Right lobe of liver (tissue), 6 donors: ENCODE measurements at regions not wholly inside any gene's neighbourhood (a gene's known extent, or its start where the extent isn't known, plus 50 kb on each side); places are given as distances from the start of the nearest gene placed in this dataset.

Source experiments
- ATAC-seq, 4 donors: fragments of 200-7000 bp; cut with Tn5 transposase; one replicate each; pipeline ENCODE4 v1.9.1; 2020; ENCODE audit warnings: mild to moderate bottlenecking in 4 of 4, moderate library complexity in 4 of 4
- DNase-seq, 3 donors: peaks; one replicate each; pipeline ENCODE4 v3.0.0-alpha.2; 2020
- H3K27ac ChIP-seq, 3 donors: fragments of 200-600 bp; one replicate each; pipeline ENCODE4 v1.8.0; 2022
- H3K27me3 ChIP-seq, 2 donors: fragments of 200-600 bp; one replicate each; pipeline ENCODE4 v1.8.0; 2022
- H3K36me3 ChIP-seq, 4 donors: fragments of 200-600 bp; sonication (generic) in 1 of 4; one replicate each; pipeline versions ENCODE4 v1.5.1 to v1.8.0; 2017 to 2022; ENCODE audit warnings: control low read depth in 1 of 4
- H3K4me1 ChIP-seq, 4 donors: fragments of 200-600 bp; sonication (generic) in 1 of 4; one replicate each; pipeline versions ENCODE4 v1.5.1 to v1.8.0; 2017 to 2022; ENCODE audit warnings: control low read depth in 1 of 4
- H3K4me3 ChIP-seq, 3 donors: fragments of 200-600 bp; one replicate each; pipeline ENCODE4 v1.8.0; 2022
- H3K9me3 ChIP-seq, 4 donors: fragments of 200-600 bp; sonication (generic) in 1 of 4; one replicate each; pipeline versions ENCODE4 v1.5.1 to v1.8.0; 2017 to 2022; ENCODE audit warnings: control low read depth in 1 of 4
- POLR2A ChIP-seq: fragments of 450-650 bp; IDR thresholded peaks from one replicate; pipeline ENCODE4 v1.6.1; 2017; ENCODE audit warnings: antibody characterized with exemption, mild to moderate bottlenecking
- WGBS: methylation state at CpG from one replicate; pipeline ENCODE4 v1.1.6; 2018; ENCODE audit warnings: low coverage, low lambda C conversion rate; ENCODE audit not compliant: insufficient coverage; ENCODE audit errors: missing lambda C conversion rate; 5-methylcytosine and 5-hydroxymethylcytosine counted together
- intact Hi-C, 2 donors: fragments of 100-400 bp; cut with DNase I; formaldehyde crosslinking; loops; one replicate each; pipeline versions ENCODE4 v1.11.2 to v1.14.1; 2022
- TF ChIP-seq, protein P1 (sequence below), 4 donors: fragments of 200-600 bp in 3 of 4; fragments of 450-650 bp in 1 of 4; IDR thresholded peaks; one replicate each; pipeline versions ENCODE4 v1.5.1 to v1.8.0; 2016 to 2022; ENCODE audit warnings: antibody characterized with exemption in 4 of 4, mild to moderate bottlenecking in 2 of 4
- donor health status: DM: no; HTN: yes; CAD: no.
- donor health status: DM: no; HTN: no; CAD: no.
- donor health status: DM: no; HTN: no; CAD: no.
- donor health status: DM: no; HTN: yes; CAD: no.
- donor health status: DM: no; HTN: yes; CAD: no.

GRCh38 chr2:160911258-160911657, 249.0 kb upstream of the TANK start:
- no peak for ATAC-seq
- no peak overlapping the region for H3K27ac ChIP-seq

DNA sequence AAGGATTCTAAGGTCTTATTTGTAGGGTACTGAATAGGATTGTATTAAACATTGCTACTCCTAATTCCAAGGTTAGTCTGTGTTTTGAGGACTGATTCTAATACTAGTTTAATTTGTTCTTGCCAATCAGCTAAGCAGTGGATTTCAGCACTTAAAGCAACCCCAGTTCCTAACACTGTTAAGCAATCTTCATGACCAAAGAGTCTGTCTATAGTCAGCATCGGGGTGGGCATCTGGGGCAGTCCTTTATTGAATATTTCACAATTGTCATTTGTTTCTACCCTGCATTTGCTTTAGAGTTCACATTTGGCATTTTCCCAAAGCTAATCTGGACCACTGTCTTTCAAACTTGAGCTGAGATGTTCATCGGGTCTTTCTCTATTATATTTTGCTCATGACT, 248.0 kb upstream of the TANK start:
- Histone ChIP-seq H3K4me1 (no peaks in the 10 kb centered on the region), H3K9me3 (no peaks in the 10 kb centered on the region), H3K36me3 (no peaks in the 10 kb centered on the region), H3K4me3 (no peak overlapping the region), H3K27me3 (no peaks in the 10 kb centered on the region), H3K27ac (no peak overlapping the region)
- TF ChIP-seq, protein P1, sequence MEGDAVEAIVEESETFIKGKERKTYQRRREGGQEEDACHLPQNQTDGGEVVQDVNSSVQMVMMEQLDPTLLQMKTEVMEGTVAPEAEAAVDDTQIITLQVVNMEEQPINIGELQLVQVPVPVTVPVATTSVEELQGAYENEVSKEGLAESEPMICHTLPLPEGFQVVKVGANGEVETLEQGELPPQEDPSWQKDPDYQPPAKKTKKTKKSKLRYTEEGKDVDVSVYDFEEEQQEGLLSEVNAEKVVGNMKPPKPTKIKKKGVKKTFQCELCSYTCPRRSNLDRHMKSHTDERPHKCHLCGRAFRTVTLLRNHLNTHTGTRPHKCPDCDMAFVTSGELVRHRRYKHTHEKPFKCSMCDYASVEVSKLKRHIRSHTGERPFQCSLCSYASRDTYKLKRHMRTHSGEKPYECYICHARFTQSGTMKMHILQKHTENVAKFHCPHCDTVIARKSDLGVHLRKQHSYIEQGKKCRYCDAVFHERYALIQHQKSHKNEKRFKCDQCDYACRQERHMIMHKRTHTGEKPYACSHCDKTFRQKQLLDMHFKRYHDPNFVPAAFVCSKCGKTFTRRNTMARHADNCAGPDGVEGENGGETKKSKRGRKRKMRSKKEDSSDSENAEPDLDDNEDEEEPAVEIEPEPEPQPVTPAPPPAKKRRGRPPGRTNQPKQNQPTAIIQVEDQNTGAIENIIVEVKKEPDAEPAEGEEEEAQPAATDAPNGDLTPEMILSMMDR (IDR thresholded peaks at IDR 0.05): no peak
- no peak for TF ChIP-seq POLR2A
- WGBS: 55% methylated on average over 2 of the region's 2 CpGs
- ATAC-seq: no peak
- intact Hi-C loops: no loop called here
- no peak for DNase-seq

More at GRCh38 chr2:160911258-160911657, 249.0 kb upstream of the TANK start:
- Histone ChIP-seq H3K9me3 (no peaks in the 10 kb centered on the region), H3K27me3 (no peaks in the 10 kb centered on the region), H3K4me1 (no peaks in the 10 kb centered on the region), H3K36me3 (no peaks in the 10 kb centered on the region), H3K4me3 (no peak overlapping the region)
- WGBS: 43% methylated on average over 1 of the region's 1 CpG
- TF ChIP-seq, protein P1 (IDR thresholded peaks at IDR 0.05): no peak
- no peak for TF ChIP-seq POLR2A
- no peak for DNase-seq
- intact Hi-C loops: no loop called here

- no peak for DNase-seq
- ATAC-seq: no peak
- no peaks in the 10 kb centered on the region for H3K4me1 ChIP-seq
- H3K27ac ChIP-seq: no peak overlapping the region
- H3K36me3 ChIP-seq: no peaks in the 10 kb centered on the region
- no peak for TF ChIP-seq POLR2A
- TF ChIP-seq, protein P1 (IDR thresholded peaks at IDR 0.05): no peak
- no peaks in the 10 kb centered on the region for H3K9me3 ChIP-seq
- intact Hi-C loops: no loop called here
- no peaks in the 10 kb centered on the region for H3K27me3 ChIP-seq
- WGBS: 91% methylated on average over 1 of the region's 1 CpG
- H3K4me3 ChIP-seq: no peak overlapping the region
These were observed 246.9 kb upstream of the TANK start for GRCh38 chr2:160913323-160913722.

DNA sequence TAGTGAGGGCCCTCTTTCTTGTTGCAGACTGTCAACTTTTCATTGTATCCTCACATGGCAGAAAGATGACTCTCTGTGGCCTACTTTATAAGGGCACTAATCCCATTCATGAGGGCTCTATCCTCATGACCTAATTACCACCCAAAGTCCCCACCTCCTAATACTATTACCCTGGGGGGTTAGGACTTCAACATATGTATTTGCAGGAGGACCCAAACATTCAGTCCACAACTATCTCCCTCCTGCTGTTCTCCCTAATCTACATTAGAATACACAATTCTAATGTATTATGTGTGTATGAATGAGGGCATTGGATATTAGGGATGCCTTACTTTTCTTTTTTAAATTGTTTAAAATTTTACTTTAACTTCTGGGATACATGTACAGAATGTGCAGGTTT, 246.0 kb upstream of the TANK start:
- Histone ChIP-seq H3K9me3 (no peaks in the 10 kb centered on the region), H3K36me3 (no peaks in the 10 kb centered on the region), H3K4me3 (no peak overlapping the region), H3K4me1 (no peaks in the 10 kb centered on the region), H3K27ac (no peak overlapping the region), H3K27me3 (no peaks in the 10 kb centered on the region)
- TF ChIP-seq, protein P1 (IDR thresholded peaks at IDR 0.05): no peak
- no peak for TF ChIP-seq POLR2A
- intact Hi-C loops: no loop called here
- DNase-seq: no peak
- ATAC-seq: no peak

- ATAC-seq: no peak
- no peaks in the 10 kb centered on the region for H3K9me3 ChIP-seq
- no peaks in the 10 kb centered on the region for H3K27me3 ChIP-seq
- no peak for DNase-seq
- H3K36me3 ChIP-seq: no peaks in the 10 kb centered on the region
- intact Hi-C loops: no loop called here
- no peaks in the 10 kb centered on the region for H3K4me1 ChIP-seq
- no peak overlapping the region for H3K27ac ChIP-seq
- 100% methylated on average over 1 of the region's 1 CpG for WGBS
- TF ChIP-seq POLR2A: no peak
- TF ChIP-seq, protein P1 (IDR thresholded peaks at IDR 0.05): no peak
- H3K4me3 ChIP-seq: no peak overlapping the region
These were observed 243.9 kb upstream of the TANK start for GRCh38 chr2:160916300-160916699.
